NCI-H1048 (cell line): ENCODE measurements at regions not wholly inside any gene's neighbourhood (a gene's known extent, or its start where the extent isn't known, plus 50 kb on each side); places are given as distances from the start of the nearest gene placed in this dataset.
"Not testable (repeated sequence)": the region's sequence is repeated elsewhere in the genome, so short reads cannot be mapped to it uniquely, and the experiment has no call there.

Source experiments
- DNase-seq: peaks from one replicate; lab custom pipeline; 2025; lab: John Stamatoyannopoulos, UW

- not testable (repeated sequence) for DNase-seq
Measured at GRCh38 chr4:30148828-30149227, 571.3 kb upstream of the PCDH7 start.

GRCh38 chr4:30149539-30149938, 570.6 kb upstream of the PCDH7 start:
- DNase-seq, result not testable (repeated sequence)

GRCh38 chr4:30153427-30153826, 566.7 kb upstream of the PCDH7 start:
- DNase-seq, result no peak

- no peak for DNase-seq
Measured at GRCh38 chr4:30160140-30160539, 560.0 kb upstream of the PCDH7 start.

- DNase-seq, result no peak
Measured at GRCh38 chr4:30172416-30172815, 547.8 kb upstream of the PCDH7 start.

- DNase-seq, result no peak
Measured at GRCh38 chr4:30181512-30181911, 538.7 kb upstream of the PCDH7 start.

GRCh38 chr4:30181918-30182317, 538.3 kb upstream of the PCDH7 start:
- DNase-seq, result no peak

GRCh38 chr4:30182786-30183185, 537.4 kb upstream of the PCDH7 start:
- DNase-seq, result no peak

GRCh38 chr4:30191902-30192301, 528.3 kb upstream of the PCDH7 start:
- no peak for DNase-seq

GRCh38 chr4:30207389-30207788, 512.8 kb upstream of the PCDH7 start:
- no peak for DNase-seq

GRCh38 chr4:30208731-30209435, 511.3 kb upstream of the PCDH7 start:
- DNase-seq, result no peak

GRCh38 chr4:30215973-30216372, 504.2 kb upstream of the PCDH7 start:
- not testable (repeated sequence) for DNase-seq

GRCh38 chr4:30245140-30245539, 475.0 kb upstream of the PCDH7 start:
- DNase-seq, result no peak

- no peak for DNase-seq
Measured at GRCh38 chr4:30256116-30256832, 463.9 kb upstream of the PCDH7 start.

- no peak for DNase-seq
Measured at GRCh38 chr4:30258949-30259348, 461.2 kb upstream of the PCDH7 start.

GRCh38 chr4:30262379-30262778, 457.8 kb upstream of the PCDH7 start:
- no peak for DNase-seq

GRCh38 chr4:30264465-30264864, 455.7 kb upstream of the PCDH7 start:
- no peak for DNase-seq

GRCh38 chr4:30265716-30266115, 454.5 kb upstream of the PCDH7 start:
- DNase-seq, result no peak

GRCh38 chr4:30268370-30268769, 451.8 kb upstream of the PCDH7 start:
- DNase-seq, result no peak

GRCh38 chr4:30269850-30270249, 450.3 kb upstream of the PCDH7 start:
- DNase-seq, result no peak

GRCh38 chr4:30281986-30282385, 438.2 kb upstream of the PCDH7 start:
- DNase-seq, result no peak

- no peak for DNase-seq
Measured at GRCh38 chr4:30283336-30283735, 436.8 kb upstream of the PCDH7 start.

GRCh38 chr4:30294295-30294694, 425.9 kb upstream of the PCDH7 start:
- no peak for DNase-seq

GRCh38 chr4:30295652-30296051, 424.5 kb upstream of the PCDH7 start:
- DNase-seq, result no peak
